ENCODE measurements at regions not wholly inside any gene's neighbourhood (a gene's known extent, or its start where the extent isn't known, plus 50 kb on each side); places are given as distances from the start of the nearest gene placed in this dataset.

GRCh38 chr22:27347951-27348350 lies 453.6 kb downstream of the MN1 start:
- TF ChIP-seq CTCF (IDR thresholded peaks at IDR 0.05), result no peak
- TF ChIP-seq POLR2A (IDR thresholded peaks at IDR 0.05), result no peak
